GM19372 (cell line): ENCODE measurements at regions not wholly inside any gene's neighbourhood (a gene's known extent, or its start where the extent isn't known, plus 50 kb on each side); places are given as distances from the start of the nearest gene placed in this dataset.

ENCODE experiments used
- ATAC-seq: cut with Tn5 transposase; IDR thresholded peaks from one replicate; pipeline ENCODE4 v1.9.1; 2021; ENCODE audit warnings: mild to moderate bottlenecking, low read depth, moderate library complexity; ENCODE audit not compliant: unreplicated experiment

GRCh38 chr2:58971511-58972360 lies 730.6 kb upstream of the FANCL start:
- no peak for ATAC-seq

- ATAC-seq, result no peak
Observed at GRCh38 chr2:58970365-58970764, 729.2 kb upstream of the FANCL start.

GRCh38 chr2:58968885-58969284 lies 727.8 kb upstream of the FANCL start:
- ATAC-seq, result no peak

- ATAC-seq, result no peak
Observed at GRCh38 chr2:58967736-58968135, 726.6 kb upstream of the FANCL start.

- no peak for ATAC-seq
Observed at GRCh38 chr2:58965602-58966001, 724.5 kb upstream of the FANCL start.

GRCh38 chr2:58959996-58960395 lies 718.9 kb upstream of the FANCL start:
- ATAC-seq, result no peak

- ATAC-seq, result no peak
Observed at GRCh38 chr2:58957188-58957840, 716.2 kb upstream of the FANCL start.

- ATAC-seq, result no peak
Observed at GRCh38 chr2:58954880-58955385, 713.8 kb upstream of the FANCL start.

- ATAC-seq, result no peak
Observed at GRCh38 chr2:58951722-58952121, 710.6 kb upstream of the FANCL start.

- no peak for ATAC-seq
Observed at GRCh38 chr2:58950795-58951462, 709.8 kb upstream of the FANCL start.

GRCh38 chr2:58939388-58939787 lies 698.3 kb upstream of the FANCL start:
- ATAC-seq, result no peak

- ATAC-seq, result no peak
Observed at GRCh38 chr2:58938988-58939387, 697.9 kb upstream of the FANCL start.

GRCh38 chr2:58932801-58933200 lies 691.7 kb upstream of the FANCL start:
- ATAC-seq, result no peak

GRCh38 chr2:58930537-58930936 lies 689.4 kb upstream of the FANCL start:
- ATAC-seq, result no peak

- ATAC-seq, result no peak
Observed at GRCh38 chr2:58928973-58929372, 687.8 kb upstream of the FANCL start.

- no peak for ATAC-seq
Observed at GRCh38 chr2:58928391-58928790, 687.3 kb upstream of the FANCL start.

- no peak for ATAC-seq
Observed at GRCh38 chr2:58926112-58926511, 685.0 kb upstream of the FANCL start.

- no peak for ATAC-seq
Observed at GRCh38 chr2:58925676-58926081, 684.6 kb upstream of the FANCL start.

- no peak for ATAC-seq
Observed at GRCh38 chr2:58923869-58924268, 682.7 kb upstream of the FANCL start.

- ATAC-seq, result no peak
Observed at GRCh38 chr2:58922245-58922644, 681.1 kb upstream of the FANCL start.

- no peak for ATAC-seq
Observed at GRCh38 chr2:58921676-58922075, 680.6 kb upstream of the FANCL start.
